ENCODE measurements at regions not wholly inside any gene's neighbourhood (a gene's known extent, or its start where the extent isn't known, plus 50 kb on each side); places are given as distances from the start of the nearest gene placed in this dataset.

DNA sequence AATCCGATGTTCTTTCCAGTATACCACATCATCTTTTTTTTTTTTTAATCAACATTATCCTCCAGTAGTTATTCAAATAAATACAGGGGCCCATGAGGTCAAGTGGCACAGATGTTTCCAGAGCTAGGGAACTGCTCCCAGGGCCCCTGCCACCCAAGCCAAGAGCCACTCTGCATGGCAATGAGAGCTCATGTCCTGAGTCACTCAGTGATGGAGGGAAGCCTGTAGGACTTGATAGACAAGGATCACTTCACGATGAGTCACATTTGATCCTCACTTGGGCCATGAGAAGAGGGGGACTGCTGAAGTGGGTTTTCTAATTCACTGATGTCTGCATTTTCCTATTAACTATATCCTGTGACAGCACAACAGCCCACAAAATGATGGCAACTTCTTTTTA is 127.0 kb upstream of the PKDCC start:
- no peak for TF ChIP-seq ZBED1 (IDR thresholded peaks at IDR 0.05; ENCODE audit: borderline replicate concordance)
- TF ChIP-seq, protein P1, sequence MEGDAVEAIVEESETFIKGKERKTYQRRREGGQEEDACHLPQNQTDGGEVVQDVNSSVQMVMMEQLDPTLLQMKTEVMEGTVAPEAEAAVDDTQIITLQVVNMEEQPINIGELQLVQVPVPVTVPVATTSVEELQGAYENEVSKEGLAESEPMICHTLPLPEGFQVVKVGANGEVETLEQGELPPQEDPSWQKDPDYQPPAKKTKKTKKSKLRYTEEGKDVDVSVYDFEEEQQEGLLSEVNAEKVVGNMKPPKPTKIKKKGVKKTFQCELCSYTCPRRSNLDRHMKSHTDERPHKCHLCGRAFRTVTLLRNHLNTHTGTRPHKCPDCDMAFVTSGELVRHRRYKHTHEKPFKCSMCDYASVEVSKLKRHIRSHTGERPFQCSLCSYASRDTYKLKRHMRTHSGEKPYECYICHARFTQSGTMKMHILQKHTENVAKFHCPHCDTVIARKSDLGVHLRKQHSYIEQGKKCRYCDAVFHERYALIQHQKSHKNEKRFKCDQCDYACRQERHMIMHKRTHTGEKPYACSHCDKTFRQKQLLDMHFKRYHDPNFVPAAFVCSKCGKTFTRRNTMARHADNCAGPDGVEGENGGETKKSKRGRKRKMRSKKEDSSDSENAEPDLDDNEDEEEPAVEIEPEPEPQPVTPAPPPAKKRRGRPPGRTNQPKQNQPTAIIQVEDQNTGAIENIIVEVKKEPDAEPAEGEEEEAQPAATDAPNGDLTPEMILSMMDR (IDR thresholded peaks at IDR 0.05 in 2 of 3, conservative IDR thresholded peaks at IDR 0.05 in 1 of 3; ENCODE audit: control insufficient read depth in 2 of 3, extremely low read depth in 1 of 3, insufficient read depth in 1 of 3, low read depth in 3 of 3, low read length in 3 of 3) = no peak
- no peak for TF ChIP-seq RAD51 (IDR thresholded peaks at IDR 0.05)
- TF ChIP-seq MXI1 (IDR thresholded peaks at IDR 0.05; ENCODE audit: low read depth, low read length) = no peak
- TF ChIP-seq POLR2A (IDR thresholded peaks at IDR 0.05; ENCODE audit: low read depth, low read length) = no peak
- no peak for TF ChIP-seq STAT3 (IDR thresholded peaks at IDR 0.05; ENCODE audit: low read depth, low read length)
- TF ChIP-seq, protein P2, sequence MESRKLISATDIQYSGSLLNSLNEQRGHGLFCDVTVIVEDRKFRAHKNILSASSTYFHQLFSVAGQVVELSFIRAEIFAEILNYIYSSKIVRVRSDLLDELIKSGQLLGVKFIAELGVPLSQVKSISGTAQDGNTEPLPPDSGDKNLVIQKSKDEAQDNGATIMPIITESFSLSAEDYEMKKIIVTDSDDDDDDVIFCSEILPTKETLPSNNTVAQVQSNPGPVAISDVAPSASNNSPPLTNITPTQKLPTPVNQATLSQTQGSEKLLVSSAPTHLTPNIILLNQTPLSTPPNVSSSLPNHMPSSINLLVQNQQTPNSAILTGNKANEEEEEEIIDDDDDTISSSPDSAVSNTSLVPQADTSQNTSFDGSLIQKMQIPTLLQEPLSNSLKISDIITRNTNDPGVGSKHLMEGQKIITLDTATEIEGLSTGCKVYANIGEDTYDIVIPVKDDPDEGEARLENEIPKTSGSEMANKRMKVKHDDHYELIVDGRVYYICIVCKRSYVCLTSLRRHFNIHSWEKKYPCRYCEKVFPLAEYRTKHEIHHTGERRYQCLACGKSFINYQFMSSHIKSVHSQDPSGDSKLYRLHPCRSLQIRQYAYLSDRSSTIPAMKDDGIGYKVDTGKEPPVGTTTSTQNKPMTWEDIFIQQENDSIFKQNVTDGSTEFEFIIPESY (IDR thresholded peaks at IDR 0.05) = no peak
- TF ChIP-seq, protein P3, sequence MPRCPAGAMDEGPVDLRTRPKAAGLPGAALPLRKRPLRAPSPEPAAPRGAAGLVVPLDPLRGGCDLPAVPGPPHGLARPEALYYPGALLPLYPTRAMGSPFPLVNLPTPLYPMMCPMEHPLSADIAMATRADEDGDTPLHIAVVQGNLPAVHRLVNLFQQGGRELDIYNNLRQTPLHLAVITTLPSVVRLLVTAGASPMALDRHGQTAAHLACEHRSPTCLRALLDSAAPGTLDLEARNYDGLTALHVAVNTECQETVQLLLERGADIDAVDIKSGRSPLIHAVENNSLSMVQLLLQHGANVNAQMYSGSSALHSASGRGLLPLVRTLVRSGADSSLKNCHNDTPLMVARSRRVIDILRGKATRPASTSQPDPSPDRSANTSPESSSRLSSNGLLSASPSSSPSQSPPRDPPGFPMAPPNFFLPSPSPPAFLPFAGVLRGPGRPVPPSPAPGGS (IDR thresholded peaks at IDR 0.05; ENCODE audit: borderline replicate concordance, insufficient read depth, low read depth, low read length, poor library complexity, severe bottlenecking) = no peak
- TF ChIP-seq CEBPB (IDR thresholded peaks at IDR 0.05; ENCODE audit: borderline replicate concordance in 1 of 2, low read depth in 2 of 2, low read length in 2 of 2) = no peak

All from GM12878 (cell line).